Kidney (tissue), 13 donors: ENCODE measurements at regions not wholly inside any gene's neighbourhood (a gene's known extent, or its start where the extent isn't known, plus 50 kb on each side); places are given as distances from the start of the nearest gene placed in this dataset.

Source experiments
- DNase-seq, 5 donors: peaks; one replicate each; pipeline ENCODE4 v3.0.0-alpha.2; 2013 to 2020
- FAIRE-seq: peaks from 2 replicates; lab custom pipeline; 2012; peaks lifted over from hg19 to GRCh38; lab: Jason Lieb, UNC
- H3K27ac ChIP-seq, 2 donors: one replicate each; pipeline ENCODE4 v1.7.0; 2013; ENCODE audit warnings: low read depth in 2 of 2, low read length in 2 of 2, inconsistent platforms in 1 of 2
- H3K27me3 ChIP-seq: one replicate; pipeline ENCODE4 v1.7.1; 2013; ENCODE audit warnings: low read length, inconsistent platforms; ENCODE audit not compliant: control insufficient read depth, insufficient read depth
- H3K36me3 ChIP-seq, 3 donors: one replicate each; pipeline versions ENCODE4 v1.7.0 to v1.7.1; 2013; ENCODE audit warnings: low read length in 3 of 3, control low read depth in 1 of 3, inconsistent platforms in 1 of 3; ENCODE audit not compliant: insufficient read depth in 3 of 3, control insufficient read depth in 2 of 3
- H3K4me1 ChIP-seq, 3 donors: one replicate each; pipeline versions ENCODE4 v1.7.0 to v1.7.1; 2013; ENCODE audit warnings: low read length in 3 of 3, inconsistent platforms in 1 of 3, low read depth in 1 of 3; ENCODE audit not compliant: control insufficient read depth in 2 of 3, insufficient read depth in 2 of 3
- H3K4me3 ChIP-seq, 3 donors: one replicate each; pipeline versions ENCODE4 v1.7.0 to v1.8.1; 2013; ENCODE audit warnings: low read length in 3 of 3, control low read depth in 1 of 3, inconsistent platforms in 1 of 3
- H3K9ac ChIP-seq, 3 donors: one replicate each; pipeline versions ENCODE4 v1.7.0 to v1.7.1; 2013; ENCODE audit warnings: low read length in 3 of 3, control low read depth in 1 of 3, inconsistent platforms in 1 of 3
- H3K9me3 ChIP-seq, 3 donors: one replicate each; pipeline versions ENCODE4 v1.7.0 to v1.7.1; 2013; ENCODE audit warnings: low read length in 3 of 3, control low read depth in 1 of 3, inconsistent platforms in 1 of 3; ENCODE audit not compliant: control insufficient read depth in 2 of 3, insufficient read depth in 1 of 3
- CTCF ChIP-seq: IDR thresholded peaks from 3 replicates; pipeline ENCODE4 v1.5.1; 2012; ENCODE audit warnings: mild to moderate bottlenecking, moderate library complexity, borderline replicate concordance; ENCODE audit not compliant: insufficient read depth; ENCODE audit errors: extremely low read depth
- intact Hi-C: fragments of 100-400 bp; cut with DNase I; formaldehyde crosslinking; loops from one replicate; pipeline ENCODE4 v1.11.1; 2022
- donor health status: control.
- donor health status: control.
- donor health status: control.
- donor health status: control.
- donor health status: control.
- donor health status: DM: yes; HTN: yes; CAD: no.
- donor health status: Normal renal cell carcinoma (clear cell type).

- intact Hi-C loops, result no loop called here
- no peaks in the 10 kb centered on the region for H3K36me3 ChIP-seq
- no peaks in the 10 kb centered on the region for H3K9me3 ChIP-seq
- H3K4me3 ChIP-seq, result no peak overlapping the region
- no peaks in the 10 kb centered on the region for H3K27me3 ChIP-seq
- no peak for TF ChIP-seq CTCF
- no peak for DNase-seq
- peak; percentile 21 for FAIRE-seq
- H3K9ac ChIP-seq, result no peak overlapping the region
- H3K27ac ChIP-seq, result no peak overlapping the region
- H3K4me1 ChIP-seq, result no peaks in the 10 kb centered on the region
Observed at GRCh38 chrX:28351801-28352200, 235.4 kb upstream of the IL1RAPL1 start.

GRCh38 chrX:28349888-28350287, 237.4 kb upstream of the IL1RAPL1 start:
- no peaks in the 10 kb centered on the region for H3K36me3 ChIP-seq
- no peaks in the 10 kb centered on the region for H3K4me1 ChIP-seq
- intact Hi-C loops, result no loop called here
- no peaks in the 10 kb centered on the region for H3K27me3 ChIP-seq
- DNase-seq (no peak), FAIRE-seq (no peak)
- TF ChIP-seq CTCF, result no peak
- no peaks in the 10 kb centered on the region for H3K9me3 ChIP-seq
- H3K27ac ChIP-seq, result no peak overlapping the region
- H3K4me3 ChIP-seq, result no peak overlapping the region
- no peak overlapping the region for H3K9ac ChIP-seq

GRCh38 chrX:28347476-28347875, 239.8 kb upstream of the IL1RAPL1 start:
- no peak for DNase-seq
- no peaks in the 10 kb centered on the region for H3K27me3 ChIP-seq
- no peaks in the 10 kb centered on the region for H3K36me3 ChIP-seq
- no peaks in the 10 kb centered on the region for H3K9me3 ChIP-seq
- FAIRE-seq, result no peak
- intact Hi-C loops, result no loop called here
- H3K27ac ChIP-seq, result no peak overlapping the region
- no peak for TF ChIP-seq CTCF
- no peak overlapping the region for H3K4me3 ChIP-seq
- no peaks in the 10 kb centered on the region for H3K4me1 ChIP-seq
- no peak overlapping the region for H3K9ac ChIP-seq

GRCh38 chrX:28329156-28329555, 258.1 kb upstream of the IL1RAPL1 start:
- DNase-seq, result peak in 1 of 5 donors; percentile 18
- H3K4me1 ChIP-seq, result no peaks in the 10 kb centered on the region
- no peak overlapping the region for H3K9ac ChIP-seq
- intact Hi-C loops, result no loop called here
- no peak overlapping the region for H3K4me3 ChIP-seq
- no peak for FAIRE-seq
- H3K27ac ChIP-seq, result no peak overlapping the region
- H3K27me3 ChIP-seq, result no peaks in the 10 kb centered on the region
- no peak for TF ChIP-seq CTCF
- H3K36me3 ChIP-seq, result no peaks in the 10 kb centered on the region
- H3K9me3 ChIP-seq, result no peaks in the 10 kb centered on the region
